GM08714 (cell line): ENCODE measurements at regions not wholly inside any gene's neighbourhood (a gene's known extent, or its start where the extent isn't known, plus 50 kb on each side); places are given as distances from the start of the nearest gene placed in this dataset.

ENCODE experiments used
- H3K4me3 ChIP-seq: fragments of 200-500 bp; sonication (Bioruptor generic); 2 replicates; pipeline ENCODE4 v1.5.1; 2014; ENCODE audit warnings: mild to moderate bottlenecking, low read length, inconsistent platforms
- ZNF274 ChIP-seq: IDR thresholded peaks from 2 replicates; pipeline ENCODE4 v1.6.1; 2012; ENCODE audit warnings: mild to moderate bottlenecking, low read depth, low read length

- no peak for TF ChIP-seq ZNF274
- H3K4me3 ChIP-seq, result no peak overlapping the region
Measured at GRCh38 chr5:3954199-3954598, 358.6 kb downstream of the IRX1 start.

DNA sequence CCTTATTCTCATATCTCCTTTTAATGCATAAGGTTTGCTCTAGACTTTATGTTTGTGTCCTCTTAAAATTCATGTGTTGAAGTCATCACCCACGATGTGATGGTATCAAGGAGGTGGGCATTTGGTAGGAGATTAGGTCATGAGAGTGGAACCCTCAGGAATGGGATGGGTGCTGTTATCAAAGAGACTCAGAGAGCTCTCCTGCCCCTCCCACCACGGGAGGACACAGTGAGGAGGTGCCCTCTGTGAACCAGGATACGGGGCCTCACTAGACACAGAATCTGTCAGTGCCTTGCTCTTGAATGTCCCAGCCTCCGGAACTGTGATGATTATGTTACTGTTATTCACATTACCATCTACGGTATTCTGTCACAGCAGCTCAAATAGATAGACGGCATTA is 359.0 kb downstream of the IRX1 start:
- TF ChIP-seq ZNF274, result no peak
- H3K4me3 ChIP-seq, result no peak overlapping the region

DNA sequence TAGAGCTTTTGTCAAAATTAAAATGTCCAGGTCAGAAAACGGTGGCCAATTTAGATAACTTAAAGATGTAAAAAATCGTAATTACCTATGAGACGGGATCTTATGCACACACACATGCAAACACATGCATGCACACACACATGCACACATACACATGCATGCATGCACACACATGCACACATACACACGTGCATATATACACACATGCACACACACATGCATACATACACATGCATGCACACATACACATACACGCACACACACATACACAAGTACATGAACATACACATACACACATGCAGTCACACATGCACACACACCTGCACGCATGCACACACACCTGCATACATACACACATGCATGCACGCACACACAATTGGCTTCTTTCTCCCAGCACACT is 362.0 kb downstream of the IRX1 start:
- TF ChIP-seq ZNF274, result no peak
- H3K4me3 ChIP-seq, result no peak overlapping the region

DNA sequence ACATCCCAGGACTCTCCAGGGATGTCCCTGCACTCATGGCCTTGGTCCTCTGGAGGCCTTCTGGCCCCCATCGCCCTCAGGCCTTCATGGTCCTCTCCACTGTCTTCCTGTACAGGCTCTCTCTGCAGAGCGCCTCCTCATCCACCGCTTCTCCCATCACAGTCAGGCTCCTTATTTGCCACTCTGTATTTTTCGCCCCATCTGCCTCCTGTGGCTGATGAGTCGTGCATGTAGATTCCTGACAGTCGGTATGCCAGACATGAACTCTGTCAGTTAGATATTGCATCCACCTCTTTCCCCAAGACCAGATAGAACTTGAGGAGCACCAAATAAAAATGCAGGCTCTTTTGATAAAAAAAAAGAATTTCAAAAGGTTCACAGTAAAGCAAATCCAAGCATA is 362.8 kb downstream of the IRX1 start:
- TF ChIP-seq ZNF274, result no peak
- no peak overlapping the region for H3K4me3 ChIP-seq

DNA sequence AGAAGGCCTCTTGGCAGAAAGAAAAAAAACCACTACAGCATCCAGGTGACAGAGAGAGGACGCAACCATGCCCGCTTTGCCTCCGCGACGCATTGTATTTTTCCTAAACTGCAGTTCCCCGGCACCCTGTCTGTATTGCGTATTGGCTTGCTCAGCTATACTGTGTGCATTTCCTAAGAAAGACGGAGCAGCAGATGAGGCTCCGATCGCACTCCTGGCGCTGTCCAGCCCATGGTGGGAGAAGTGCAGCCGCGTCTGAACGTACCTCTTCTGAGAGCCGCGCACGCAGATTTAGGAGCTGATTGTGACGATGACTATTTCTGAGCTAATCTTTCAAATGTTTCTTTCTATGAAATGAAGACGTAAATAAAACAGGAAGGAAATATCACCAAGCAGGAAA is 366.5 kb downstream of the IRX1 start:
- no peak for TF ChIP-seq ZNF274

GRCh38 chr5:3963652-3964051 is 368.0 kb downstream of the IRX1 start:
- TF ChIP-seq ZNF274, result no peak
- H3K4me3 ChIP-seq, result no peak overlapping the region

More for the DNA sequence above, 366.5 kb downstream of the IRX1 start:
- H3K4me3 ChIP-seq, result no peak overlapping the region

DNA sequence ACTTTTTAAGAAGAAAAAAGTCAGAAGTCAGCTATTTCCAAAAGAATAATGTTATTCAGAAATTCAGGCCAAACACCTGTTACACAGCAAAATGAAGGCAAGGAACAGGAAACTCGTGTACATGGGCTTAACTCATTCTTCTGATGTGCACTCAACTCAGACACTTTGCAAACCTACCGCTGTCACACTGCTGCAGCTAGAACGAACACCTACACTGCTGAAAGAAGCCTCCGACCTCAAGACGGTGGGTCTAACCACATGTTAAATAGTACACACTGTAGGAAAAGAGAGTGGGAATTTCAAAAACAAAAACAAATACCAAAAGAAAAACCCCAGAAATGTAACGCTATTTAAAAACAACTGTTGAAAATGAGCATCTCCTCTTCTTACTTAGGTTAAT is 384.5 kb downstream of the IRX1 start:
- no peak overlapping the region for H3K4me3 ChIP-seq

DNA sequence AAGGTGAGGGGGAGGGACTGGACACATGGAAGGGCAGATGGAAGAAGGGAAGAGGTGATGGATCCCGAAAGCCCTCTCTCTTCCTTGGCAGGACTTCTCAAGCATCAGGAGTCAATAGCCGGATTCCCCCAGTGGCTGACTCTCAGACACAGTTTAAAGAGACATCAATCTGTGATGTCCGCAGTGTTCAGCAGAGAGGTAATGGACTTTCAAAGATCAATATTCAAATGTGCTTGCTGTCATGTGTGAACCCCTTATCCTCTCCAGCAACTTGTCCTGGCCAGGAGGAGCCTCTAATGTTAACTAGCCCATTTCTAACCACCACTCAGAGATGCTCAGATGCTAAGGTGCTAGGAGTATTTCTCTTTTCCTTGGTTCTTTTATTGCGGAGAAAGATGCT is 392.2 kb downstream of the IRX1 start:
- H3K4me3 ChIP-seq, result no peak overlapping the region
- no peak for TF ChIP-seq ZNF274

More for the DNA sequence above, 384.5 kb downstream of the IRX1 start:
- no peak for TF ChIP-seq ZNF274

- no peak for TF ChIP-seq ZNF274
- no peak overlapping the region for H3K4me3 ChIP-seq
Measured at GRCh38 chr5:3993856-3994473, 398.3 kb downstream of the IRX1 start.

- no peak overlapping the region for H3K4me3 ChIP-seq
- TF ChIP-seq ZNF274, result no peak
Measured at GRCh38 chr5:3994628-3995027, 399.0 kb downstream of the IRX1 start.

DNA sequence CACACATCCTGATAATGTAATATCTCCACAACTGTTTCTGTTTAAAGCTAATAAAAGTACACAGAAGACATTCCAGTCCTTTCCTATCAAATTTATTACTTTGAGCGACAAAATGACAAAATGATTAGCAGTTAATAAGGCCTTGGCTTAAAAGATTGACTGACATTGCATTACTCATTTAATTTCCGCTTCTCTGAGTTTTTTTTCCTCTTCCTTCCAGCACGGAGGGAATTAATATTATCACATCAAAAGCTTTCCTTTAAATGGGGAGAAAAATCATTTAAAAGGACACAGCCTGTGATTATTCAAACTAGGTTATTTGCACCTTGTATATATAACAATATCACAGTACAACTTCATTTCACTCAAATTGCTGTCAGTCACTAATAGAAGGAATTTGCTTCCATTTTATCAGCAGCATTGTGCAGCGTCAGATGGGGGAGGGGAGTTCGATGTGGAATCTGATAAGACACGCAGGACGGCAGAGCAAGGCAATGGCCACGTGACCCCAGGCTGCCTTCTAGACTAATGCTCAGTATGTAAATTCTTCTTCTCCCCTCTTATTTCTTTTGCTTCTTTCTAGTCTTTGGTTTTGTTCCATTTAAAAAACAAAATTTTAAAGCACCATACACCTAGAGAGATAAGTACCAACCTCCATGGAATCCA is 400.5 kb downstream of the IRX1 start:
- no peak overlapping the region for H3K4me3 ChIP-seq
- no peak for TF ChIP-seq ZNF274

DNA sequence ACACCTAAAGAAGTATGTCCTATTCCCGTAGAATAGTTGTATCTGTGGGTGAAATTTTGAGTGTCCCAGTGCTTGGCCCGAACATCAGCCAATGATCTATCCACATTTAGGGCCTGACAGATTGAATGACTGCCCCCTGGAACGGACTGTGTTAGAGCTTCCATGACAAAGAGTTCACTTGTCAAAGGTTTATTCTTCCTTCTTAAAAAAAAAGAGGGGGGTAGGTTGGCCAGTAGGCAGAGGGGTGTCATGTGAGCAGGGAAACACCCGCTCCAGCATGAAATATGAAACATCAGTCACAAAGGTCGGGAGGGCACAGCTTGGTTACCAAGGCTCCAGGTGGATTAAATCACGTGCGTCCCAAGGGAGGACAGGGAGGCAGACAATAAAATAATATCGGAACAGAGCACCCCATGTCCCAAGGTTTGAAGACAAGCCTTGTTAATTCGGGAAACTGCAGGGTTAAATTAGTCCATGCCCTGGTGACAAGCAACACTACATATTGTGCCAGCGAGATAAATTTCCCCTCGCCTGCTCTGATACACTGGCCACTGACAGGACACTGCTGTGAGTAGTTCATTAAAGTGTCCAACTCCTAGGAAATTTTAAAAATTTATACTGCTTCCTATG is 401.2 kb downstream of the IRX1 start:
- no peak for TF ChIP-seq ZNF274
- no peak overlapping the region for H3K4me3 ChIP-seq

DNA sequence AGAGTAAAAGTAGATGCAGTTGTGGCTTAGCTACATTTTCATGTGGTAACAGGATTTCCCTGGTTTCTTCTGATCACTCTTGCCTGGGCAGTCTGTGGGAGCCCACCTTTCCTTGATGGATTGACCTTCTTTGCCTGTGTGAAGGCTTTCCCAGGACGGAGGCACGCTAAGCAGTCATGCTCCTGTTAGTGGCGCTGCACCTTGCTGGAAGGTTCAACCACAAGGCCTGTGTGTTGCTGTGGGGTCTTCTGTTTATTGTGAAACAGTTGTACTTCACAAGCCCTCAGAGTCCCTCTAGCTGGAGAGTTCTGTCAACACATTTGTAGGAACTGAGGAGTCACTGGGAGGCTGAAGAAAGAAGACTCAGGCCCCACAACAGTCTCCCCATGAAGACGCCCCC is 402.0 kb downstream of the IRX1 start:
- no peak overlapping the region for H3K4me3 ChIP-seq
- no peak for TF ChIP-seq ZNF274

DNA sequence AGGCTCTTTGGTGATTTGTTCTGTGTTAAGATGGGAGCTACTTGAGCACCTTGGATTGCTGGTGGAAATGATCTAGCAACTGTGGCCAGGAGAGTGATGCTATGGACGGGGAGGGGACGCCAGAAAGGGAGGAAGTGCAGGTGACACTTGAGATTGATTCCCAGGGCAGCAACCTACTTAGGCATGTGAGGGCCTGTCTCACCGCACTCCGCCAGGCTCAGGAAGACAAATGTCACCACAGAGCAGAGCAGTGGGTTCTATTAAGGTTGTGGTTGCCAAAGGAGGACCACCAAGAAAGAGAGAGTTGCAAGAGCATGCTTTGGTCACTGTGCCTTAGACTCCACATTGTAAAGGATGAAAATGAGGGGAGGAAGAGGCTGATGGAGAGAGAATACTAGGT is 404.3 kb downstream of the IRX1 start:
- TF ChIP-seq ZNF274, result no peak
- H3K4me3 ChIP-seq, result no peak overlapping the region

GRCh38 chr5:4001004-4001403 is 405.4 kb downstream of the IRX1 start:
- no peak overlapping the region for H3K4me3 ChIP-seq
- TF ChIP-seq ZNF274, result no peak
